ENCODE measurements at regions not wholly inside any gene's neighbourhood (a gene's known extent, or its start where the extent isn't known, plus 50 kb on each side); places are given as distances from the start of the nearest gene placed in this dataset.

- POLR2A ChIA-PET = no interaction called here
- in situ Hi-C loops (cut with HindIII; ENCODE audit: low pct_unique_long_range_greater_than_20kb, low sequenced_read_pairs) = no loop called here
- intact Hi-C loops (cut with micrococcal nuclease; ENCODE audit: unreplicated experiment) = no loop called here
- Histone ChIP-seq H3K27ac (ENCODE audit: low read length) (no peak overlapping the region), H3K4me3 (ENCODE audit: low read depth in 2 of 2, low read length in 2 of 2) (no peak overlapping the region), H3K9me3 (ENCODE audit: control insufficient read depth, insufficient read depth, low read depth, low read length) (no peaks in the 10 kb centered on the region), H3K27me3 (ENCODE audit: control insufficient read depth, insufficient read depth, low read length) (no peaks in the 10 kb centered on the region), H3K36me3 (ENCODE audit: control insufficient read depth, insufficient read depth, low read length) (no peaks in the 10 kb centered on the region), H3K4me1 (ENCODE audit: control insufficient read depth, insufficient read depth, low read length) (no peaks in the 10 kb centered on the region)
- TF ChIP-seq REST (IDR thresholded peaks at IDR 0.05; ENCODE audit: insufficient read depth in 1 of 2, low read depth in 2 of 2, low read length in 1 of 2) (no peak), CTCF (IDR thresholded peaks at IDR 0.05) (no peak), POLR2AphosphoS5 (IDR thresholded peaks at IDR 0.05; ENCODE audit: low read depth, low read length) (no peak), TCF7L2 (IDR thresholded peaks at IDR 0.05; ENCODE audit: low read depth, low read length) (no peak)
- ATAC-seq = no peak
- no peak for DNase-seq (ENCODE audit: low read depth, low spot score)
- no TSS peak for BruUV-seq (replicated peaks)
- CTCF ChIA-PET = no interaction called here
Measured at GRCh38 chr1:208841436-208841835, 597.3 kb upstream of the PLXNA2 start.

- in situ Hi-C loops (cut with HindIII; ENCODE audit: low pct_unique_long_range_greater_than_20kb, low sequenced_read_pairs) (no loop called here), intact Hi-C loops (cut with micrococcal nuclease; ENCODE audit: unreplicated experiment) (no loop called here)
- DNase-seq (ENCODE audit: low read depth, low spot score) (no peak), ATAC-seq (no peak)
- no peak overlapping the region for H3K4me3 ChIP-seq (ENCODE audit: low read depth in 2 of 2, low read length in 2 of 2)
- no TSS peak for BruUV-seq (replicated peaks)
- no peaks in the 10 kb centered on the region for H3K4me1 ChIP-seq (ENCODE audit: control insufficient read depth, insufficient read depth, low read length)
- H3K27me3 ChIP-seq (ENCODE audit: control insufficient read depth, insufficient read depth, low read length) = no peaks in the 10 kb centered on the region
- ChIA-PET CTCF (no interaction called here), POLR2A (no interaction called here)
- no peak overlapping the region for H3K27ac ChIP-seq (ENCODE audit: low read length)
- H3K9me3 ChIP-seq (ENCODE audit: control insufficient read depth, insufficient read depth, low read depth, low read length) = no peaks in the 10 kb centered on the region
- no peaks in the 10 kb centered on the region for H3K36me3 ChIP-seq (ENCODE audit: control insufficient read depth, insufficient read depth, low read length)
- no peak for TF ChIP-seq TCF7L2 (IDR thresholded peaks at IDR 0.05; ENCODE audit: low read depth, low read length)
- TF ChIP-seq POLR2AphosphoS5 (IDR thresholded peaks at IDR 0.05; ENCODE audit: low read depth, low read length) = no peak
- no peak for TF ChIP-seq CTCF (IDR thresholded peaks at IDR 0.05)
Measured at GRCh38 chr1:208842451-208842850, 598.3 kb upstream of the PLXNA2 start.

GRCh38 chr1:208844158-208844557, 600.0 kb upstream of the PLXNA2 start:
- no TSS peak for BruUV-seq (replicated peaks)
- Histone ChIP-seq H3K27me3 (ENCODE audit: control insufficient read depth, insufficient read depth, low read length) (no peaks in the 10 kb centered on the region), H3K4me3 (ENCODE audit: low read depth in 2 of 2, low read length in 2 of 2) (no peak overlapping the region), H3K9me3 (ENCODE audit: control insufficient read depth, insufficient read depth, low read depth, low read length) (no peaks in the 10 kb centered on the region), H3K4me1 (ENCODE audit: control insufficient read depth, insufficient read depth, low read length) (no peaks in the 10 kb centered on the region), H3K36me3 (ENCODE audit: control insufficient read depth, insufficient read depth, low read length) (no peaks in the 10 kb centered on the region), H3K27ac (ENCODE audit: low read length) (no peak overlapping the region)
- TF ChIP-seq POLR2AphosphoS5 (IDR thresholded peaks at IDR 0.05; ENCODE audit: low read depth, low read length) = no peak
- TF ChIP-seq CTCF (IDR thresholded peaks at IDR 0.05) = no peak
- TF ChIP-seq REST (IDR thresholded peaks at IDR 0.05; ENCODE audit: insufficient read depth in 1 of 2, low read depth in 2 of 2, low read length in 1 of 2) = no peak
- no peak for TF ChIP-seq SIN3A (IDR thresholded peaks at IDR 0.05; ENCODE audit: borderline replicate concordance, insufficient read depth, low read depth, low read length)
- no peak for TF ChIP-seq TCF7L2 (IDR thresholded peaks at IDR 0.05; ENCODE audit: low read depth, low read length)
- ATAC-seq (no peak), DNase-seq (ENCODE audit: low read depth, low spot score) (no peak)
- intact Hi-C loops (cut with micrococcal nuclease; ENCODE audit: unreplicated experiment) (no loop called here), in situ Hi-C loops (cut with HindIII; ENCODE audit: low pct_unique_long_range_greater_than_20kb, low sequenced_read_pairs) (no loop called here)
- ChIA-PET CTCF (interaction anchor here (0.6 kb wide), 1 partner anchor 141 kb away, joined by 4 read pairs; no protein-coding TSS in a partner anchor), POLR2A (no interaction called here)
